K562 (cell line): ENCODE measurements at regions not wholly inside any gene's neighbourhood (a gene's known extent, or its start where the extent isn't known, plus 50 kb on each side); places are given as distances from the start of the nearest gene placed in this dataset.

Experiments used
- ATAC-seq: fragments of 200-7000 bp; cut with Tn5 transposase; 3 replicates; pipeline ENCODE4 v1.9.1; 2020; ENCODE audit warnings: moderate library complexity
- BruUV-seq: library from RNA; stranded (reverse); fragments of 400-500 nt; replicated peaks from 2 replicates; lab custom pipeline; 2021; lab: Mats Ljungman, UMichigan
- CTCF ChIA-PET: fragments of 300-600 bp; formaldehyde crosslinking; extraction: SDS; loops from one replicate; lab custom pipeline; 2021; ENCODE audit warnings: low intra/inter-chr PET ratio; lab: Yijun Ruan, JAX
- POLR2A ChIA-PET: fragments of 300-600, 350-650 bp; sonication (Branson Sonifier 250); formaldehyde crosslinking; extraction: SDS; loops from one replicate; lab custom pipeline; 2021; ENCODE audit warnings: antibody characterized with exemption, inconsistent platforms; lab: Yijun Ruan, JAX
- DNase-seq, 4 experiments: peaks; one replicate each; pipeline versions ENCODE4 v3.0.0 to v3.0.0-alpha.2; 2011 to 2018; ENCODE audit warnings: low spot score in 3 of 4, mixed read lengths in 3 of 4; ENCODE audit errors: extremely low read depth in 1 of 4
- FAIRE-seq: peaks from 2 replicates; lab custom pipeline; 2011; peaks lifted over from hg19 to GRCh38; lab: Jason Lieb, UNC
- H2AFZ ChIP-seq: 2 replicates; pipeline ENCODE4 v1.6.0; 2011; ENCODE audit warnings: low read depth, low read length, control low read depth, inconsistent platforms
- H3K27ac ChIP-seq: fragments of 200-600 bp; 3 replicates; pipeline ENCODE4 v1.8.0; 2011; ENCODE audit warnings: low read depth, mild to moderate bottlenecking, control low read depth, inconsistent platforms, low read length, moderate library complexity, mixed read lengths; ENCODE audit errors: extremely low read depth
- H3K27me3 ChIP-seq, 2 experiments: fragments of 300-600 bp in 1 of 2; 2 replicates in 1 of 2; 3 replicates in 1 of 2; pipeline versions ENCODE4 v1.6.0 to v1.8.0; 2011; ENCODE audit warnings: inconsistent platforms in 2 of 2, low read length in 2 of 2, mild to moderate bottlenecking in 1 of 2, mixed read lengths in 1 of 2, moderate library complexity in 1 of 2; ENCODE audit not compliant: control insufficient read depth in 2 of 2, insufficient read depth in 2 of 2
- H3K36me3 ChIP-seq: fragments of 300-600 bp; 3 replicates; pipeline ENCODE4 v1.8.0; 2011; ENCODE audit warnings: mild to moderate bottlenecking, low read length, inconsistent platforms; ENCODE audit not compliant: control insufficient read depth, insufficient read depth
- H3K4me1 ChIP-seq, 2 experiments: fragments of 200-600 bp in 1 of 2; replicated peaks in 1 of 2; 2 replicates in 1 of 2; 3 replicates in 1 of 2; pipeline versions ENCODE4 v1.5.1 to v1.8.0; 2011; ENCODE audit warnings: inconsistent platforms in 2 of 2, low read length in 2 of 2, mild to moderate bottlenecking in 1 of 2, mixed read lengths in 1 of 2, moderate library complexity in 1 of 2; ENCODE audit not compliant: control insufficient read depth in 2 of 2, insufficient read depth in 2 of 2
- H3K4me2 ChIP-seq: 2 replicates; pipeline ENCODE4 v1.6.1; 2011; ENCODE audit warnings: low read length, control low read depth, inconsistent platforms, mixed read lengths; ENCODE audit not compliant: insufficient read depth
- H3K4me3 ChIP-seq: fragments of 200-600 bp; sonication (generic), shearing (Covaris generic); 2 replicates; pipeline ENCODE4 v1.5.1; 2016; ENCODE audit warnings: control low read depth, inconsistent platforms
- H3K79me2 ChIP-seq: fragments of 200-600 bp; 3 replicates; pipeline ENCODE4 v1.8.0; 2011; ENCODE audit warnings: low read length, inconsistent platforms; ENCODE audit not compliant: control insufficient read depth, insufficient read depth
- H3K9ac ChIP-seq, 2 experiments: 2 replicates each; pipeline versions ENCODE4 v1.6.0 to v1.6.1; 2011; ENCODE audit warnings: low read depth in 2 of 2, low read length in 2 of 2, control low read depth in 1 of 2, inconsistent platforms in 1 of 2, mild to moderate bottlenecking in 1 of 2, mixed read lengths in 1 of 2; ENCODE audit not compliant: insufficient read depth in 1 of 2
- H3K9me1 ChIP-seq: one replicate; pipeline ENCODE4 v1.6.0; 2011; ENCODE audit warnings: inconsistent platforms, mild to moderate bottlenecking, low read length, moderate library complexity; ENCODE audit not compliant: control insufficient read depth, insufficient read depth
- H3K9me3 ChIP-seq: replicated peaks from 2 replicates; pipeline ENCODE4 v1.5.1; 2011; ENCODE audit warnings: low read depth, low read length, inconsistent platforms; ENCODE audit not compliant: control insufficient read depth, insufficient read depth
- H4K20me1 ChIP-seq: replicated peaks from 2 replicates; pipeline ENCODE4 v1.6.1; 2011; ENCODE audit warnings: low read length, inconsistent platforms, mixed read lengths; ENCODE audit not compliant: control insufficient read depth, insufficient read depth
- ATF4 ChIP-seq: fragments of 450-650 bp; formaldehyde crosslinking; IDR thresholded peaks from 2 replicates; pipeline ENCODE4 v1.4.0; 2022; ENCODE audit warnings: mild to moderate bottlenecking, moderate library complexity
- C11orf30 ChIP-seq: fragments of 450-650 bp; IDR thresholded peaks from 2 replicates; pipeline ENCODE4 v1.6.1; 2016; ENCODE audit warnings: low read depth, mild to moderate bottlenecking
- MAFF ChIP-seq: IDR thresholded peaks from 2 replicates; pipeline ENCODE4 v1.6.1; 2012; ENCODE audit warnings: low read length, improper control_type of control experiment
- MAFG ChIP-seq: fragments of 450-650 bp; conservative IDR thresholded peaks from 2 replicates; pipeline ENCODE4 v1.6.1; 2016; ENCODE audit warnings: missing genetic modification characterization, missing compliant biosample characterization
- MAFK ChIP-seq: IDR thresholded peaks from 2 replicates; pipeline ENCODE4 v1.6.1; 2011; ENCODE audit warnings: low read length, improper control_type of control experiment
- MBD2 ChIP-seq: sonication (generic); IDR thresholded peaks from 2 replicates; pipeline ENCODE4 v1.6.1; 2016; ENCODE audit warnings: low read depth, borderline replicate concordance
- MCM7 ChIP-seq, 2 experiments: fragments of 450-650 bp; IDR thresholded peaks; 2 replicates each; pipeline ENCODE4 v1.6.1; 2016 to 2018
- SAFB ChIP-seq: fragments of 200-400 bp; formaldehyde crosslinking; IDR thresholded peaks from 2 replicates; pipeline ENCODE4 v1.6.1; 2017; ENCODE audit warnings: low read depth, low read length, borderline replicate concordance
- ZNF316 ChIP-seq: fragments of 450-650 bp; IDR thresholded peaks from 2 replicates; pipeline ENCODE4 v1.6.1; 2016
- WGBS: fragments of 100-300 bp; shearing (Covaris generic); methylation state at CpG from one replicate; pipeline ENCODE4 v1.1.6; 2016; ENCODE audit warnings: low coverage, mixed read lengths; ENCODE audit not compliant: insufficient coverage; ENCODE audit errors: missing lambda C conversion rate; 5-methylcytosine and 5-hydroxymethylcytosine counted together
- in situ Hi-C: fragments of 300-500 bp; cut with MboI; formaldehyde crosslinking; loops from 4 replicates; pipeline ENCODE4 v1.15.0; 2018; ENCODE audit warnings: inconsistent platforms, mixed read lengths
- intact Hi-C: fragments of 100-400 bp; cut with micrococcal nuclease; formaldehyde crosslinking; loops from 2 replicates; pipeline ENCODE4 v1.14.2; 2022

- 0% methylated on average over 1 of the region's 1 CpG for WGBS
- Histone ChIP-seq H3K4me3 (no peak overlapping the region), H3K4me2 (no peak overlapping the region), H3K27me3 (no peaks in the 10 kb centered on the region), H3K36me3 (no peaks in the 10 kb centered on the region), H3K9me3 (no peaks in the 10 kb centered on the region), H3K79me2 (no peaks in the 10 kb centered on the region), H3K27ac (no peak overlapping the region), H4K20me1 (no peaks in the 10 kb centered on the region), H3K4me1 (no peaks in the 10 kb centered on the region), H2AFZ (no peak overlapping the region), H3K9me1 (no peaks in the 10 kb centered on the region), H3K9ac (no peak overlapping the region)
- POLR2A ChIA-PET, result no interaction called here
- no peak for DNase-seq
- CTCF ChIA-PET, result no interaction called here
- TF ChIP-seq C11orf30, result peak; percentile 73; the same call in 1 of the 2 replicates
- no peak for TF ChIP-seq MCM7 (IDR thresholded peaks at IDR 0.05)
- TF ChIP-seq SAFB, result no peak
- TF ChIP-seq ZNF316, result peak; percentile 87
- peak; percentile 78 for TF ChIP-seq MAFG
- peak; percentile 80 for TF ChIP-seq MAFF
- TF ChIP-seq MAFK, result peak; percentile 82
- no TSS peak for BruUV-seq
- no peak for FAIRE-seq
- in situ Hi-C loops, result no loop called here
- intact Hi-C loops, result no loop called here
- ATAC-seq, result no peak
Measured at GRCh38 chr11:82056450-82056849, 677.2 kb downstream of the FAM181B start.

GRCh38 chr11:82049199-82049598 lies 684.5 kb downstream of the FAM181B start:
- H3K27ac ChIP-seq, result no peak overlapping the region
- H4K20me1 ChIP-seq, result no peaks in the 10 kb centered on the region
- FAIRE-seq (no peak), DNase-seq (no peak), ATAC-seq (no peak)
- no peaks in the 10 kb centered on the region for H3K79me2 ChIP-seq
- ChIA-PET CTCF (no interaction called here), POLR2A (no interaction called here)
- intact Hi-C loops, result no loop called here
- H3K9me1 ChIP-seq, result no peaks in the 10 kb centered on the region
- no peak overlapping the region for H3K4me3 ChIP-seq
- 4% methylated on average over 3 of the region's 3 CpGs for WGBS
- in situ Hi-C loops, result no loop called here
- H3K9ac ChIP-seq, result no peak overlapping the region
- BruUV-seq, result no TSS peak
- no peak overlapping the region for H2AFZ ChIP-seq
- H3K4me2 ChIP-seq, result no peak overlapping the region
- H3K9me3 ChIP-seq, result 0 out of 2 replicates have a peak, but pooled peaks cover 2% of the 10 kb centered on the region
- no peaks in the 10 kb centered on the region for H3K36me3 ChIP-seq
- no peaks in the 10 kb centered on the region for H3K27me3 ChIP-seq
- no peaks in the 10 kb centered on the region for H3K4me1 ChIP-seq
- TF ChIP-seq ATF4 (CRISPR knock-in tag) (no peak), MBD2 (no peak)
